ENCODE measurements at regions not wholly inside any gene's neighbourhood (a gene's known extent, or its start where the extent isn't known, plus 50 kb on each side); places are given as distances from the start of the nearest gene placed in this dataset.

DNA sequence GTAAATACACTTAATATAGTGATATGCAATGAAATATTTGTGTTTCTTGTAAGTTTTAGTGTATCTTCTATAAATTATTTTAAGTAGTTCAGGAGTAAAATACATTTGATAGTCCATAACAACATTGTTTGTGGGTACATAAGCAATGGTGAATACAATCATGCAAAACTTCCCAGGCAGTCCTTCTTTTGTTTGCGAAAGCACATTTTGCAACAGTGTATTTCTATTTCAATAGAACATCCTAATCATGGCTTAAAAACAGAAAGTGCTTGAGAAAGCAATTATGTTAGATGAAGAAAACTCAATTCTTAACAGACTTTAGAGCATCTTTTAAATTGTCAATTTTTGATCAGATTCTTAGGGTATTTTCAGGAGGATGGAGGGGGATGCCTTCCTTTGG lies 155.6 kb downstream of the POSTN start:
- Mint-ChIP-seq H3K9me3 (peaks cover 11% of the 10 kb centered on the region), H3K27ac (no peak overlapping the region), H3K4me3 (no peak overlapping the region), H3K4me1 (no peaks in the 10 kb centered on the region), H3K27me3 (ENCODE audit: low read depth, poor library complexity) (peaks cover 3% of the 10 kb centered on the region), H3K36me3 (ENCODE audit: low read depth) (no peaks in the 10 kb centered on the region)
- TF ChIP-seq, protein P1, sequence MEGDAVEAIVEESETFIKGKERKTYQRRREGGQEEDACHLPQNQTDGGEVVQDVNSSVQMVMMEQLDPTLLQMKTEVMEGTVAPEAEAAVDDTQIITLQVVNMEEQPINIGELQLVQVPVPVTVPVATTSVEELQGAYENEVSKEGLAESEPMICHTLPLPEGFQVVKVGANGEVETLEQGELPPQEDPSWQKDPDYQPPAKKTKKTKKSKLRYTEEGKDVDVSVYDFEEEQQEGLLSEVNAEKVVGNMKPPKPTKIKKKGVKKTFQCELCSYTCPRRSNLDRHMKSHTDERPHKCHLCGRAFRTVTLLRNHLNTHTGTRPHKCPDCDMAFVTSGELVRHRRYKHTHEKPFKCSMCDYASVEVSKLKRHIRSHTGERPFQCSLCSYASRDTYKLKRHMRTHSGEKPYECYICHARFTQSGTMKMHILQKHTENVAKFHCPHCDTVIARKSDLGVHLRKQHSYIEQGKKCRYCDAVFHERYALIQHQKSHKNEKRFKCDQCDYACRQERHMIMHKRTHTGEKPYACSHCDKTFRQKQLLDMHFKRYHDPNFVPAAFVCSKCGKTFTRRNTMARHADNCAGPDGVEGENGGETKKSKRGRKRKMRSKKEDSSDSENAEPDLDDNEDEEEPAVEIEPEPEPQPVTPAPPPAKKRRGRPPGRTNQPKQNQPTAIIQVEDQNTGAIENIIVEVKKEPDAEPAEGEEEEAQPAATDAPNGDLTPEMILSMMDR (IDR thresholded peaks at IDR 0.05) = no peak
- DNase-seq = no peak

DNA sequence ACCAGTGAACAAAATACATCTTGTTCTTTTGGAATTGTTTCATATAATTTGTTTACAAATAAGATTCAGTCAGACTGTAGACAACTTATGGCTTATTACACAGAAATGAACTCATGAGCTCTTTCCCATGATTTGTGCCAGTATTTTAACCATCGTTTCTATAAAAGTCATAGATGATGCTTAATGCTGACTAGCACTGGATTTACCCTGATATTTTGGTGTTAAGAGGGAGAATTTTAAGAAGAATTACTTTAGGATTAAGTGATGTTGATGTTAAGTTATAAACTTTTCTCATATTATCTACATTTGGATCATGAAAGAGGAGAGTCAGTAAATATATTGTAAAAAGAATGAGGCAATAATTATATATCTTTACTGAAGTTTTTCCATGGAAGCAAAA lies 162.7 kb downstream of the POSTN start:
- TF ChIP-seq, protein P1 (IDR thresholded peaks at IDR 0.05) = no peak
- peaks cover 6% of the 10 kb centered on the region for H3K9me3 Mint-ChIP-seq
- no peak overlapping the region for H3K4me3 Mint-ChIP-seq
- no peaks in the 10 kb centered on the region for H3K27me3 Mint-ChIP-seq (ENCODE audit: low read depth, poor library complexity)
- no peak overlapping the region for H3K27ac Mint-ChIP-seq
- no peaks in the 10 kb centered on the region for H3K4me1 Mint-ChIP-seq
- H3K36me3 Mint-ChIP-seq (ENCODE audit: low read depth) = no peaks in the 10 kb centered on the region
- no peak for DNase-seq

DNA sequence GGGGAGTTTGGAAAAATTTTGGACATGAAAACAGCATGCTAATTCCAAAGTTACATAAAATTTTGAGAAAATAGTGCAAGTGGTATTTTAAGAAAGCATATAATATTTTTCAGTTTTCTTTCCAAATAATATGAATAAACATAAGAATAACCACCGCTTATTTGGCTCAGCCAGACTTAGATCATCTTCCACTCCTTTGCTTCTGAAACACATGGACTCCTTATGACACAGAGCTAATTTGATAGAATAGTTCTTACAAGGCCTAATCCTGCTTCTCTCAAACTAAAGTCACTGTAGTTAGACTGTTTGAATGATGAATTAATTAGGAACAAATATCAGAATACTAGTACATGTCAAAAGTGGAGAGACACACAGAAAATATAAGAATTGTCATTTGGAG lies 165.5 kb downstream of the POSTN start:
- no peak for DNase-seq
- Mint-ChIP-seq H3K4me3 (no peak overlapping the region), H3K9me3 (no peaks in the 10 kb centered on the region), H3K27ac (no peak overlapping the region), H3K36me3 (ENCODE audit: low read depth) (no peaks in the 10 kb centered on the region), H3K4me1 (no peaks in the 10 kb centered on the region), H3K27me3 (ENCODE audit: low read depth, poor library complexity) (no peaks in the 10 kb centered on the region)
- TF ChIP-seq, protein P1 (IDR thresholded peaks at IDR 0.05) = no peak

DNA sequence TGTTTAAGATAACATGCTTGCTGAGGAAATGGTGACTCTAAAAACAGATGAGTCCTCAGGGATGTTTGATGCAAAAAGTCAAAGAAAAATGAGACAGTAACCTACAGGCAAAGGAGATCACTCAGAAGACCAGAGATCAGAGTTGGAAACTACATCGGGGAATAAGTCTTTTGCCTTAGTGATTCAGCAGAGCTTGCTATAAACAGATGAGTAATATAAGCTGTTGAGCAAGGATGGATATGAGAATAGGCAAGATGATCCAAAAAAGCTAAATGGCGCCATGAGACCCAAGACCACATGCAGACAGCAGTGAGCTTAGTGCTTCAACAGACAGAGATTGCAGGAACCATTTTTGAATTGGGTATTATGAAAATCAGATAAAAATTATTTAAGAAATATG lies 168.6 kb downstream of the POSTN start:
- no peak for DNase-seq
- Mint-ChIP-seq H3K4me1 (no peaks in the 10 kb centered on the region), H3K27me3 (ENCODE audit: low read depth, poor library complexity) (no peaks in the 10 kb centered on the region), H3K27ac (no peak overlapping the region), H3K36me3 (ENCODE audit: low read depth) (no peaks in the 10 kb centered on the region), H3K4me3 (no peak overlapping the region), H3K9me3 (no peaks in the 10 kb centered on the region)
- TF ChIP-seq, protein P1 (IDR thresholded peaks at IDR 0.05) = no peak

DNA sequence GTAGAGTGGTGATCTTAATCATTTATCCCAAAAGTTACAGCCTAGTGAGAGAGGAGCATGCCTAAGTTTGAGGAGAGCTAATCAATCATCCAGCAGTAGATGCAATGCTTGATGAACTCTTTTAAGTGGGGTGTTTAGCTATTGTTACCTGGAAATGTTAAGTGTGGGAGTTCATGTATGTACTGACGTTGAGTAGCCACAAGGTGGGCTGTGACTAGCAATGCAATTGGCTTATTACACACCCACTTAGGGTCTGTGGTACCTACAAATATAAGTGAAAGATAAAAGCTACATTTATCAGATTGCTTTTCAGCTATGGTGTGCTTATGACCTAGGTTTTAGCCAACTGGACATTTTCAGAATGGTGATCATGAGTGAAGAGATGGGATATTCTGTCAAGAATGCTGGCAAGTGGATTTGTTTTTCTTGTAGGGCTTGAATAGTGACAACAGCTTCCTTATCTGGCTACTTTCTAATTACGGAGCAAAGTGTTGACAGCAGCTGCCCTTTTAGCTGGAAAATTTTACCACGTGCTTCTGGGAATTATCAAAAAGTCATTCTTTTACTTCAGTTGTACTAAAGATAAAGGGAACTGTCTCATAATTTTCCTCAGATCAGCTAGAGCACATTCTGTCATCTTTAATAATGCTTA lies 170.6 kb downstream of the POSTN start:
- H3K27ac Mint-ChIP-seq = no peak overlapping the region

DNA sequence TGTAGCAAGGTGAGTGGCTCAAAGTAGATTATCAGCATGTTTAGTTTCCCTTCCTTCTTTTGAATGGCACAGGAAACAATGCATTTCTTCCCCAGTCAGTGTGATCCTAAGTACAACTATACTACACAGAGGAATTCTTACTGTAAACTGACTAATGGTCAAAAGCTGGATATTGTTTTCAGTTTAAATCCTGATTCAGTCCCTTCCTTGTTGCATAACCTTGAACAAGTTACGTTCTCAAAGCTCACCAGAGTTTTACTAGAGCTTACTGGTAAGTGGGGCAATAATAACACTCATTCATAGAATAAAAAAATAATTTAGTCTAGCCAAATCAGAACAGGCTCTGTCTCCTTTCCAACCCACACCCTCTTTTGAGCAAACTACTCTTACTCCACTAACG lies 180.1 kb downstream of the POSTN start:
- no peaks in the 10 kb centered on the region for H3K9me3 Mint-ChIP-seq
- H3K4me3 Mint-ChIP-seq = no peak overlapping the region
- H3K27me3 Mint-ChIP-seq (ENCODE audit: low read depth, poor library complexity) = peaks cover 3% of the 10 kb centered on the region
- TF ChIP-seq, protein P1 (IDR thresholded peaks at IDR 0.05) = no peak
- H3K4me1 Mint-ChIP-seq = no peaks in the 10 kb centered on the region
- no peak for DNase-seq
- no peaks in the 10 kb centered on the region for H3K36me3 Mint-ChIP-seq (ENCODE audit: low read depth)
- H3K27ac Mint-ChIP-seq = no peak overlapping the region

More for the DNA sequence above, 170.6 kb downstream of the POSTN start:
- Mint-ChIP-seq H3K9me3 (no peaks in the 10 kb centered on the region), H3K27me3 (ENCODE audit: low read depth, poor library complexity) (no peaks in the 10 kb centered on the region), H3K4me3 (no peak overlapping the region), H3K4me1 (no peaks in the 10 kb centered on the region), H3K36me3 (ENCODE audit: low read depth) (no peaks in the 10 kb centered on the region)
- TF ChIP-seq, protein P1 (IDR thresholded peaks at IDR 0.05) = no peak
- no peak for DNase-seq
